ENCODE measurements at regions not wholly inside any gene's neighbourhood (a gene's known extent, or its start where the extent isn't known, plus 50 kb on each side); places are given as distances from the start of the nearest gene placed in this dataset.

- TF ChIP-seq CTCF (IDR thresholded peaks at IDR 0.05) (no peak), POLR2A (IDR thresholded peaks at IDR 0.05) (no peak)
Measured at GRCh38 chr10:105535478-105535877, 894.4 kb downstream of the SORCS3 start.

Data from lower leg skin (tissue), 3 donors.